HG03095 (cell line): ENCODE measurements at regions not wholly inside any gene's neighbourhood (a gene's known extent, or its start where the extent isn't known, plus 50 kb on each side); places are given as distances from the start of the nearest gene placed in this dataset.

ENCODE experiments used
- ATAC-seq: cut with Tn5 transposase; IDR thresholded peaks from one replicate; pipeline ENCODE4 v1.9.1; 2021; ENCODE audit warnings: moderate library complexity; ENCODE audit not compliant: unreplicated experiment

DNA sequence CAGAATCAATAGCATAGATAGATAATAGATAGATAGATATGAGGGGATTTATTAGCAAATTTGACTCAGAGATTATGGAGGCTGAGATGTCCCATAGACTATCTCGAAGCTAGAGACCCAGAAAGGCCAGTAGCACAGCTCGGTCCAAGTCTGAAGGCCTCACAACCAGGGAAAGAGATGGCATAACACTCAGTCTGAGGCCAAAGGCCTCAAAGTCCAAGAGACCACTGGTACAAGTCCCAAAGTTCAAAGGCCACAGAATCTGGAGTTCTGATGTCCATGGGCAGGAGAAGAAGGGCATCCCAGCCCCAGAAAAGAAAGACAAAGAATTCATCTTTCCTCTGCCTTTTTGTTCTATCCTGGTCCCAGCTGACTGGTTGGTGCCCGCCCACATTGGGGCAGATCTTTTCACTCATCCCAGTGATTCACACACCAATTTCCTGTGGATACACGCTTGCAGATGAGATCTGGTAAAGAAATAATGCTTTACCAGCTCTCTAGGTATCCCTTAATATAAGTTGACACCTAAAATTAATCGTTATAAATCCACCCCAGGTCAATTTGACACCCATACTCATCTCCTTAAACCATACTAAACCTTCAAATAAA lies 127.8 kb upstream of the FBN2 start:
- no peak for ATAC-seq

DNA sequence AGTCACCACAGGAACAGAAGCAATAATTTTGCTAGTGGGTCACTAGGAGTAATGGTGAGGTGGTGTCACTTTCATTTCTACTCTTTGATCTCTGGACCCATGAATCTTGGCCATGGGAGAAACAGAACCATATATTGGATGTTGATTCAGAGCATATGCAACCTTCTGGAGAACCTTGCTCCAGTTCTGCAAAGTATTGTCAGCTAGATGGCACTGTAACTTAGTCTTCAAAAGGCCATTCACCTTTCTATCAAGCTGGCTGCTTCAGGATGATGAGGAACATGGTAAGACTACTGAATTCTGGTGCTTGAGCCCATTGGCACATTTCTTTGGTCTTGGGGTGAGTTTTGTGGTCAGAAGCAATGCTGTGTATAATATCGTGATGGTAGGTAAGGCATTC lies 129.1 kb upstream of the FBN2 start:
- ATAC-seq: no peak

DNA sequence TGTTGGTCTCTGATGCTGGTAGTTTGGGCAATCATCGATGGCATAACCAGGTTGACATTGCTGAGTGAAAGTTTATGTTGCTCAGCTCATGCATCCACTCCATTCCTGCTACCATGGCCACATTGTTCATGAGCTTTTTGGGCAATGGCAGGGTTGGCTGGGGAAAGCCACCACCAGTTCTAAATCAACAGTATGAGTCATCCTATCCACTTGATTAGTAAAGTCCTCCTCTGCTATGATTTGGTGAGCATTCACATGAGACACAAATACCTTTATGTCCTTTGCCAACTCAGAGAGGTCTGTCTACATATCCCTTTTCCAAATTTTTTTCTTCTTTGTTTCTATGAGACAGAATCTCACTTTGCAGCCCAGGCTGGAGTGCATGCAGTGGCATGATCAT lies 129.7 kb upstream of the FBN2 start:
- ATAC-seq: no peak

- ATAC-seq: no peak
Measured at GRCh38 chr5:128668921-128669320, 130.9 kb upstream of the FBN2 start.

GRCh38 chr5:128669803-128670202 lies 131.8 kb upstream of the FBN2 start:
- no peak for ATAC-seq

DNA sequence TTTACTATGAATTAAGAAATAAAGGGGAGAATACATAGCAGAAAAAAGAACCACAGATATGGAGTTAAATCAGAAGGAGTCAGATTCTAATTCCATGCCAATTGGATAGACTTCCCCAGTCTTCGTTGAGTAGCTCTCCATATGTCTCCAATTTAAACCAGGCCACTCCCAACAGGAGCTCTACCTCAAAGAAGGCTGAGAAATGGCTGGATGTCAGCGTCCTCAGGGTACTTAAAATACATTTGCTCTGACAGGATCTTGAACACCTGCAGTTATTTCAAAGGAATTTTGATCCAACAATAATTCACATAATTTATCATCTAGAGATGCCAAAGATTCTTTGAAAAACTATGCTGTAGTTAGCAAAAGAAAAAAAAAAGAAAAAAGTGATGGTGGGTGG lies 133.9 kb upstream of the FBN2 start:
- no peak for ATAC-seq

DNA sequence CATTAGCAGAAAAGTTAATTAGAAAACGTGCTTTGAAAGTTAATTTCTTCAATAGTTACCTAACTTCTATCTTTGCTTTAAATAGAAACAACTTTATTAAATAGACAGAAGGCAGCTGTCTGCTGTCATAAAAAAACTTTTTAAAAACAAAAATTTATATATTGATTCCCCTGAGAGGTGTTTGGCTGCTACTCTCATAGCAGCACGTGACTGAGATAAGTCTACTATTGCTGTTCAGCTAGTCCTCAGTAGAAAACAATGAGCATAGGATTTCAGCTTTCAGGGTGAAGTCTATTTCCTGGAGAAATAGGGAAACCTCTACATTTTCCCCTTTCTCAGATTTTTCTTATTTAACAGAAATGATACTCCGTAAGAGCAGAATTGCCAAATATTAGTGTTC lies 135.0 kb upstream of the FBN2 start:
- no peak for ATAC-seq

GRCh38 chr5:128673411-128673957 lies 135.4 kb upstream of the FBN2 start:
- ATAC-seq: no peak

- ATAC-seq: no peak
Measured at GRCh38 chr5:128673970-128674369, 135.9 kb upstream of the FBN2 start.

DNA sequence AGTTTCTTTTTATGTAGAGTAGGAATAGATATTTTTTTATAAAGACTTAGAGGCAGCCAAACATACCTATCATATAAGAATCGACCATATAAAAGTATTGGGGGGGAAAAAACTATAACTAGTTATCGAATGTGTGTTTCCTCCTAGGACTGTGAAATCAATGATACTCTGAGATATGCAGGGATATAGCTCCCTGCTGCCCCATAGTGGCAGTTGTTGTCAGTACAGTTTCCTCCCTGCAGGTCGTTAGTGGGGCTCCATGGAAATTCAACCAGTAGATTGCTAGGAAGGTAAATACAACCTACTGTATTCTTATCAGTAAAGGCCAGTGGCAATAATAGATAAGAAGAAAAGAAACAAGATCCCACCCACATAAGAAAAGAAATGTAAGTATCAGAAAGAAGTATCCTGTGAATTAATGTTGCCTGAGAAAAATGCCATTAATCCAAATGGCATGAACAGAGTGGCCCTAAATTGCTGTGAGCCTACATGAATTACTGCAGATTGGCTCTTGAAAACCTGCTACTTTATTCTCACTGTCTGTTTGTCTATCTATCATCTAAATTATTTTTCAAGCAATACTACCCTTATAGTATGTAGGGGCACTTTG lies 136.9 kb upstream of the FBN2 start:
- ATAC-seq: peak; percentile 77

GRCh38 chr5:128681096-128681495 lies 143.1 kb upstream of the FBN2 start:
- ATAC-seq: no peak

DNA sequence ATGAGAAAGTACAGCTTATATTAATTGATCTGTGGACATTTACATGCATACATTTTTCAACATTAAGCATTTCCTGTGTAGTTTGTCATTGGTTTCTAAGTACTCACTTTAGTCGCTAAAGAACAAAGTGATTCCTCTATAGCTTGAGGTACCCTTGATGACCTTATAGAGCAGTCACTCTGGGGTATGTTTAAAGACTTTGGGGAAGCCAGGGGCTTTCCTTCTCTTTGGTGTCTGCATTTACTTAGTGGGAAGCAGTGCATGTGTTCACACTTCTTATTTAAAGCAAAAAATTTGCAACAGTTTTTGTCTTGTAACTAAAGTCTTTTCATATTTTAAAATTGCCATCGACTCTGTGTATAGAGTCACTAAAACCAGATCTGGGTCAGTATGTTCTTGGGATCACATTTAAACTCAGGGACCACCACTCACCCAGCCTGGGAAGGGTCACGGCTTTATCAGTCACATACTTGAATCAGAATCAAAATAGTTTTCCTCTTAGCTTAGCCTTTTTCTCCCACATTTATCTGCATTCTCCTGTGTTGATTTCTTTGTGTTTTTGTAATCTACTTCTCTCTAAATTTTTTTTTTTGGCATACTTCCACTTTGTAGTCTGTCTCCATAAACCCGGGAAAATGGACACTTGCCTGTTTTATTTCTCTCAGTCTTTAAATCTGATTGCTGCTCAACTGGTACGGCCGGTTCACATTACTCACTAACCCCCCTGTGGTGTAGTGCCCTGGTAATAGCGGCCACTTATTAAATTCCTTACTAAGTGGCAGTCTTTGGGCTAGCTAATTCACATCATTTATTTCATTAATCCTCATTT lies 143.9 kb upstream of the FBN2 start:
- no peak for ATAC-seq

DNA sequence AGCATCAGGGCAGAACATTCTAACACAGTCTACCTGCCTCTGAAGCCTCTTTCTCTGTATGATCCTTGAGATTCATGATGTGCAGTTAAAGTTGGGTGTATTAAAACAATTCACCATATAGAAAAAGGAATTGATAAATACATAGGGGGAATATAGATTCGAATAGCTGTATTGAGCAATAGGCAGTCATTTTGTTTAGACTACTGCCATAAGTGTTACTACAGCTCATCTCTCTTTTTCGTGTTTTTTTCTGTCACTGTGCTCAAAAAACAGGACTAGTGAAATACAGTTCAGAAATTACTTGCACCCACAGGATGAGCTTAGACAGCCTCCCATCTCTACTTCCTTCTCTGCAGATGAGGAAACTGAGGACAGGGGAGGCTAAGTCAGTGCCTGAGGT lies 144.6 kb upstream of the FBN2 start:
- no peak for ATAC-seq

- ATAC-seq: no peak
Measured at GRCh38 chr5:128684961-128685360, 146.9 kb upstream of the FBN2 start.

DNA sequence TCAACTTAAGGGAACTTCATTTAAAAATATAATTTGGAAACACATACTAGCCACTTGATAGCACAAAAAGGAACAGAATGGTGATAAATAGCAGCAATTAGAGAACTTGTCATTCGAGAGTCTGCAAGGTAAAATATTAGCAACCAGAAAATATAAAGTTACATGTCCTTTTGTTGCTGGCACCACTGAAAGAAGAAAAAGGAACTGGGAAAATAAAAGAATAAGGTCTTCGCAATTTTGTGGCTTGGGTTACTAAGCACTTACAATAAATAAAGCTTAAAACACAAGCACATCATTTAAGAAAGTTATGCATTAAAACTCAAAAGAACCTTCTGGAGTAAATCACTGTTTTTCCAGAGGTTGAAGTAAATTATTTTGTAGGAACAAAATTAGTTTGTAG lies 149.9 kb upstream of the FBN2 start:
- ATAC-seq: no peak

- no peak for ATAC-seq
Measured at GRCh38 chr5:128693764-128694163, 155.7 kb upstream of the FBN2 start.

DNA sequence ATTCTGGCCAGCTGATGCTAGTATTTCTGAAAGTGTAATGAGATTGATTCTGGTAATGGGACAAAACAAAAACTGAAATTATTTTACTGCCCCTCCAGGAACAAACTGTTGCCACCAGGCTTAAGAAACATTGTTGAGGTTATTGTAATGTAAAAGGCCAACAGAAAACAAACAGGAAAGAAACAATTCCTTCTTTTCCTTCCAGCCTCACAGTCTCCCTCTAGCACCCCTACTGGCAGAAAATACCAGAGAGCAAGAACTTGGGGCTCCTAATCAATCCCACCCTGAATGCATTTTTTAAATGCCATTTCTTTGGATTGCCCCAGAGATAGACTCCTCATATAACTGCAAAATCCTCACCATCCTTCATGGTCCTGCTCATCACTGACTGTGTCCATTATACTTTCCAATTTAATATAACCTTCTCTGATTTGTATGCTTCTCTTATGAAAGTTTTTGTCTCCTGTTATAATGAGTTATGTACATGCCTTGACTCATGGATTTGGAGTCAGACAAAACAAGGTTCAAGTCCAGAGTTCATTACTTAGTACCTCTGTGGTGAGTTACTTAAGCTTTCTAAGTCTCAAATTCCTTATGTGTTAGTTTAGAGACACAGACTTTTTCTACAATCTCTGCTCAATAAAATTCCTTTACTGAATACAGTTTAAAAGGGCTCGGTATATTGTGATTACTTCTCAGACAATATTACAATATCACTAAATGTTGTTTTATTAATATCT lies 157.9 kb upstream of the FBN2 start:
- no peak for ATAC-seq

- ATAC-seq: no peak
Measured at GRCh38 chr5:128701301-128701700, 163.3 kb upstream of the FBN2 start.

DNA sequence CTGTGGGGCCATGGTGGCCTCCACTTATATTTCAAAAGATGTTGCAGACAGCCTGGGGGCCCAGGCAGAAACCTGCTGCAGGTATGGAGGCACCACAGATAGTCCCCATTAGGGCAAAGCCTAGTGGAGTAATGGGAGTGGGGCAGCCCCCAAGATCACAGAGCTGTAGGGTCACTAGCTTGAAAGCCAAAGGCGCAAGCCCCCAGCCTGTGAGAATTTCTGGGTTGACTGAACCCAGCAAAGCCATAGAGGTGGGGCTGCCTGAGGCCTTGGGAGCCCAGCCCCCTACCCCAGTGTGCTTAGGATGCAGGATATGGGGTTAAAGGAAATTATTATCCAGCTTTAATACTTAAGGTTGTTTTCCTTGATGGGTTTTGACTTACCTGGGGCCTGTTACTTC lies 165.3 kb upstream of the FBN2 start:
- no peak for ATAC-seq

DNA sequence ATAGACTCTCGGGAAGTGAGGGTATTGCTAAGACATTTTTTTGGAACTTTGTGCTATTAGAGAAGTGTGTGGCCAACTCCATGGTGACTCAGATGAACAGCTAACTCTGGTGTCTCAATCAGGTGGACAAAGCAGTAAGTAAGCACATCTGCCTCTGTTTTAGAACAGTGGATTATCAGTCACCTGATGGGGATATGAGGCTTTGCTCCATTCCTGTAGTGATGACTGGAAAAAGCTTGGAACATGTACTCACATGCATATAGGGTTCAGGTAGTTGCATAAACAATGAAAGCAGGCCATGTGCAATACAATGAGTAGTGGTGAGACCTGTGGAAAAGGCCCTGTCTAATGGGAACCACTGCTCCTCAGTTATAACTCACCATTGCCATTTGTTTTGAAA lies 168.2 kb upstream of the FBN2 start:
- ATAC-seq: no peak

DNA sequence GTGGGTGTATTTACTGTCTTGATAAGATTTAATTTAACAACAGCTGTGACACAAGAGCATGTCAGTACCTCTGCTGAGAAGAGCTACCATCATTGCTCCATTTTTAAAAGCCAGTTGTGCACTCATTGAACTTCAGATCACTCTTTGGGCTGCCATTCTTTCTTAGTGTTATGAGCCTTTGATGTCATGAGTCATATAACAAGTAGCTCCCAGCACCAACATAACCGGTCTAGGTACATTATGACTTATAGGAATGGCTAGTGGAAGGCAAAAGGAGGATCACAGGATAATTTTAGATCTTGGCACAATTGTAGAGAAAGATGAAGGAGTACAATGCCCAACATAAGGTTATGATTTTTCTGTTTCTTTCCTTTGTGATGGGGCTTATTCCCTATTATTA lies 170.8 kb upstream of the FBN2 start:
- no peak for ATAC-seq
